Pancreas (tissue), 10 donors: ENCODE measurements at regions not wholly inside any gene's neighbourhood (a gene's known extent, or its start where the extent isn't known, plus 50 kb on each side); places are given as distances from the start of the nearest gene placed in this dataset.
"Not testable (repeated sequence)": the region's sequence is repeated elsewhere in the genome, so short reads cannot be mapped to it uniquely, and the experiment has no call there.

Source experiments
- ATAC-seq, 4 donors: fragments of 200-7000 bp; cut with Tn5 transposase; one replicate each; pipeline versions ENCODE4 v1.8.0 to v1.9.1; 2020; ENCODE audit warnings: mild to moderate bottlenecking in 4 of 4, moderate library complexity in 4 of 4
- DNase-seq, 6 donors: peaks; one replicate each; pipeline ENCODE4 v3.0.0-alpha.2; 2020
- FAIRE-seq: peaks from 2 replicates; lab custom pipeline; 2012; peaks lifted over from hg19 to GRCh38; lab: Jason Lieb, UNC
- H3K27ac ChIP-seq, 4 donors: fragments of 200-600 bp; sonication (generic); 1 replicate in 3 of 4; 2 replicates in 1 of 4; pipeline versions ENCODE4 v1.5.0 to v1.8.0; 2020
- H3K27me3 ChIP-seq, 4 donors: fragments of 200-600 bp; one replicate each; pipeline ENCODE4 v1.8.0; 2021
- H3K36me3 ChIP-seq, 3 donors: fragments of 200-600 bp; sonication (generic) in 1 of 3; one replicate each; pipeline versions ENCODE4 v1.5.0 to v1.8.0; 2020 to 2021
- H3K4me1 ChIP-seq, 3 donors: fragments of 200-600 bp; one replicate each; pipeline ENCODE4 v1.8.0; 2021
- H3K4me3 ChIP-seq, 4 donors: fragments of 200-600 bp; sonication (generic) in 2 of 4; one replicate each; pipeline versions ENCODE4 v1.5.0 to v1.8.0; 2020 to 2021
- H3K9me3 ChIP-seq, 4 donors: fragments of 200-600 bp; one replicate each; pipeline ENCODE4 v1.8.0; 2021
- WGBS, 2 donors: extraction: QIAGEN DNeasy Blood & Tissue Kit; methylation state at CpG; one replicate each; pipeline ENCODE4 v1.1.7; 2013; 5-methylcytosine and 5-hydroxymethylcytosine counted together
- intact Hi-C, 3 donors: fragments of 100-400 bp; cut with DNase I; formaldehyde crosslinking; loops; one replicate each; pipeline versions ENCODE4 v1.11.1 to v1.14.2; 2022
- TF ChIP-seq, protein P1 (sequence below), 4 donors: fragments of 200-600 bp; sonication (generic) in 3 of 4; IDR thresholded peaks; one replicate each; pipeline versions ENCODE4 v1.5.0 to v1.8.0; 2021; ENCODE audit warnings: antibody characterized with exemption in 4 of 4
- donor health status: healthy with polysubstance abuse.
- donor health status: DM: no; HTN: no; CAD: no; lungs with moderate emphysema.
- donor health status: DM: no; HTN: no; CAD: no.
- donor health status: control.
- donor health status: control.
- donor health status: Bipolar disorder and iron deficiency.
- donor health status: DM: yes; HTN: yes; CAD: no.
- donor health status: DM: no; HTN: no; CAD: no.
- donor health status: DM: no; HTN: no; CAD: no.
- donor health status: DM: yes; HTN: yes; CAD: no.

DNA sequence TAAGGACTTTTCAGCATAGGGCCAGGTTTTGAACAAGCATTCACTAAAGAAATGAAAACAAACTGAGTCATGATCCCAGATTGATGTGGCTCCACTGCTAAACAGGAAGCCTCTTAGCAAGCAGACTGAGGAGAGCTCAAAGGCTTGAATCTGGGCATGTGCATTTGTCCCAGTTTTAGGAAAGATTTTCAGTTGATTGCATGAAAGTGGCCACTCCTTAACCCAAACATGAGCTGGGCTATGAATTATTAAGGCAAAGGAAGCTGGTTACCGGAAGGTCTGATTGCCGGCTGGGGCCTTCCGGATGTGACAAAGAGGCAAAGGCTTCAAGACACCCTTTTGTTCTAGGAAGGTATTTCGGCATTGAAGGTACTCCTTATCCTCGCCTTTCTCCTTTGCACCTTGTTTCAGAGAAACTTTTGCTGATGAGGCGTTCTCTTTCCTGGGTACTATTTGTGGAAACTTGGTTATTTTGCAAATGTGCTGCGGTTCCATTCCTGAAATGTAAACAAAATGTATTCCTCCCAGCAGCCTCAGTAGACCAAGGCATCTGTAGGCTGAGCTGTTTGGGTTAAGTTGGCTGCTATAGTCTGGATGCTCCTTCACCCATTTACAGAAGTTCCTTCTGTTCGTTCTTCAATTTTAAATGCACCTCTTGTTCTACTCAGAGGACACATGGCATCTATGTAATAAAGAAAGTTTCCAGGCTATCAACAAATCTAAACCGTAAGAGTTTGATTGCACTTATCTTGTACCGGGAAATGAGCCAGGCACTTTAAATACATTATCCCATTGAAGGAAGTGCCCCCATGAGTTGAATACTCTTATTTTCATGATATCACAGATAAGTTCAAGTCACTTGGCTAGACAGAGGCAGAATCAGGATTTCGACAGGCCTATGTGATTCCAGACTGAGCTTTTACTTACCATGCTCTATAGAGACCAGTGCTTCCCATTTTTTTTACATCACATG lies 115.6 kb upstream of the METAP2 start:
- no peaks in the 10 kb centered on the region for H3K9me3 ChIP-seq
- ATAC-seq: no peak

DNA sequence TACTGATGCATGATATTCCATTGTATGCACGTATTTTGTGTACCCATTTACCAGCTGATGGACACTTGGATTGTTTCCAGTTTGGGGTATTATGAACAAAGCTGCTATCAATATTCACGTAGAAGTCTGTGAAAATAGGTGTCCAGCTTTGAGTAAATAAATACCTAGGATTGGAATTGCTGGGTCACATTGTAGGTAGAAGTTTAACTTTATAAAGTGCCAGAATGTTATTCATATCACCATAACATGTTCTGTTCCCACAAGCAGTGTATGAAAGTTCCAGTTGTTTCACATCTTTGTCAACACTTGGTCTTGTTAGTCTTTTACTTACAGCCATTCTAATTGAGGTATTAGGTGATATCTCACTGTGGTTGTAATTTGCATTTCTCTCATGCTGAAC lies 108.0 kb upstream of the METAP2 start:
- WGBS, 2 donors: 16 to 20% methylated on average over 2 of the region's 2 CpGs
- intact Hi-C loops: no loop called here
- H3K36me3 ChIP-seq: no peaks in the 10 kb centered on the region
- peak in 2 of 4 donors; percentile 69 to 75 for ATAC-seq
- no peak overlapping the region for H3K4me3 ChIP-seq
- TF ChIP-seq, protein P1, sequence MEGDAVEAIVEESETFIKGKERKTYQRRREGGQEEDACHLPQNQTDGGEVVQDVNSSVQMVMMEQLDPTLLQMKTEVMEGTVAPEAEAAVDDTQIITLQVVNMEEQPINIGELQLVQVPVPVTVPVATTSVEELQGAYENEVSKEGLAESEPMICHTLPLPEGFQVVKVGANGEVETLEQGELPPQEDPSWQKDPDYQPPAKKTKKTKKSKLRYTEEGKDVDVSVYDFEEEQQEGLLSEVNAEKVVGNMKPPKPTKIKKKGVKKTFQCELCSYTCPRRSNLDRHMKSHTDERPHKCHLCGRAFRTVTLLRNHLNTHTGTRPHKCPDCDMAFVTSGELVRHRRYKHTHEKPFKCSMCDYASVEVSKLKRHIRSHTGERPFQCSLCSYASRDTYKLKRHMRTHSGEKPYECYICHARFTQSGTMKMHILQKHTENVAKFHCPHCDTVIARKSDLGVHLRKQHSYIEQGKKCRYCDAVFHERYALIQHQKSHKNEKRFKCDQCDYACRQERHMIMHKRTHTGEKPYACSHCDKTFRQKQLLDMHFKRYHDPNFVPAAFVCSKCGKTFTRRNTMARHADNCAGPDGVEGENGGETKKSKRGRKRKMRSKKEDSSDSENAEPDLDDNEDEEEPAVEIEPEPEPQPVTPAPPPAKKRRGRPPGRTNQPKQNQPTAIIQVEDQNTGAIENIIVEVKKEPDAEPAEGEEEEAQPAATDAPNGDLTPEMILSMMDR (IDR thresholded peaks at IDR 0.05): no peak
- H3K9me3 ChIP-seq: no peaks in the 10 kb centered on the region
- no peaks in the 10 kb centered on the region for H3K27me3 ChIP-seq
- H3K4me1 ChIP-seq: no peaks in the 10 kb centered on the region
- FAIRE-seq: no peak
- H3K27ac ChIP-seq: peak overlapping the region in 1 of 4 donors; percentile 32
- no peak for DNase-seq

More for the DNA sequence above, 115.6 kb upstream of the METAP2 start:
- H3K27ac ChIP-seq: no peak overlapping the region
- H3K4me3 ChIP-seq: no peak overlapping the region
- no peaks in the 10 kb centered on the region for H3K36me3 ChIP-seq
- FAIRE-seq: no peak
- TF ChIP-seq, protein P1 (IDR thresholded peaks at IDR 0.05): no peak
- DNase-seq: no peak
- no peaks in the 10 kb centered on the region for H3K4me1 ChIP-seq
- WGBS, 2 donors: 70 to 72% methylated on average over 11 of the region's 11 CpGs
- intact Hi-C loops: no loop called here
- H3K27me3 ChIP-seq: no peaks in the 10 kb centered on the region

DNA sequence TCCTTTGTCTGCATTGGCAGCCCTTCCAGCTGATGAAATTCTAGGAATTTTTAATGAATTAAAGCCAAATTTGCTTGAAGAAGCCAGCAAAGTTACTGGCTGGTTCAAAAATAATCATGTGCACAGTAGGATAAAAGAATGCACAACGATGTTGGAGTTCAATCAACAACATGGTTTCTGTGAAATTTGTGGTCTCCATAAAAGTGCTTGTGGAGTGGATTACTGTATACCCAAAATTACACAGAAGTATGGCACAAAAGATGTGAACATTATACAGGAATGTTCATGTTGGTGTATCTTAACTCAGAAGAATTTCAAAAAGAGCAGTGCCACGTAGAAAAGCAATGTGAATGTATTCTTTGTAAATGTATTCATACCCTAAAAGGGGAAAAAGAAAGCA lies 105.0 kb upstream of the METAP2 start:
- H3K9me3 ChIP-seq: no peaks in the 10 kb centered on the region
- H3K27me3 ChIP-seq: no peaks in the 10 kb centered on the region
- TF ChIP-seq, protein P1 (IDR thresholded peaks at IDR 0.05): no peak
- DNase-seq (no peak), ATAC-seq (no peak), FAIRE-seq (no peak)
- intact Hi-C loops: no loop called here
- WGBS, 2 donors: 71 to 73% methylated on average over 2 of the region's 2 CpGs
- no peaks in the 10 kb centered on the region for H3K36me3 ChIP-seq
- no peak overlapping the region for H3K27ac ChIP-seq
- no peak overlapping the region for H3K4me3 ChIP-seq
- no peaks in the 10 kb centered on the region for H3K4me1 ChIP-seq

DNA sequence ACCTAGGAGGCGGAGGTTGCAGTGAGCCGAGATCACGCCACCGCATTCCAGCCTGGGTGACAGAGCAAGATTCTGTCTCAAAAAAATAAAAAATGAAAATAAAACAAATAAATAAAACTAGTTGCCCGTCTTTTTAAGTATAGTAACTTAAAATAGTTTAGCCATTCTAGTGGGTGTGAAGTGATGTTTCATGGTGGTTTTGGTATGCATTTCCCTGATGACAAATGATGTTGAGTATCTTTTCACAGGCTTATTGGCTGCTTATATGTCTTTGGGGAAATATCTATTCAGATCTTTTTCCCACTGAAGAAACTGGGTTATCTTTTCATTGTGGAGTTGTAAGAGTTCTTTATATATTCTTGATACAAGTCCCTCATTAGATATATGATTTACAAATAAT lies 102.4 kb upstream of the METAP2 start:
- H3K27me3 ChIP-seq: no peaks in the 10 kb centered on the region
- no peaks in the 10 kb centered on the region for H3K4me1 ChIP-seq
- no peak for FAIRE-seq
- TF ChIP-seq, protein P1 (IDR thresholded peaks at IDR 0.05): no peak
- H3K27ac ChIP-seq: no peak overlapping the region
- no peak overlapping the region for H3K4me3 ChIP-seq
- 87 to 94% methylated on average over 5 of the region's 5 CpGs for WGBS, 2 donors
- intact Hi-C loops: no loop called here
- no peaks in the 10 kb centered on the region for H3K9me3 ChIP-seq
- H3K36me3 ChIP-seq: no peaks in the 10 kb centered on the region
- DNase-seq: no peak
- no peak for ATAC-seq

DNA sequence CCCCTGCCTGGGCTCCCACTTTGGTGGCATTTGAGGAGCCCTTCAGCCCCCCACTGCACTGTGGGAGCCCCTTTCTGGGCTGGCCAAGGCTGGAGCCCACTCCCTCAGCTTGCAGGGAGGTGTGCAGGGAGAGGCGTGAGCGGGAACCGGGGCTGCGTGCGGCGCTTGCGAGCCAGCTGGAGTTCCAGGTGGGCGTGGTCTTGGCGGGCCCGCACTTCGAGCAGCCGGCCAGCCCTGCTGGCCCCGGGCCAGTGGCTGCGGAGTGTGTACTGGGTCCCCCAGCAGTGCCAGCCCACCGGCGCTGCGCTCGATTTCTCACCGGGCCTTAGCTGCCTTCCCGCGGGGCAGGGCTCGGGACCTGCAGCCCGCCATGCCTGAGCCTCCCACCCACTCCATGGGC lies 94.5 kb upstream of the METAP2 start:
- H3K4me1 ChIP-seq, intact Hi-C loops, H3K36me3 ChIP-seq, ATAC-seq, H3K27ac ChIP-seq, H3K9me3 ChIP-seq, FAIRE-seq, DNase-seq, H3K4me3 ChIP-seq, H3K27me3 ChIP-seq: not testable (repeated sequence)
- 73 to 90% methylated on average over 12 to 18 of the region's 23 CpGs for WGBS, 2 donors

DNA sequence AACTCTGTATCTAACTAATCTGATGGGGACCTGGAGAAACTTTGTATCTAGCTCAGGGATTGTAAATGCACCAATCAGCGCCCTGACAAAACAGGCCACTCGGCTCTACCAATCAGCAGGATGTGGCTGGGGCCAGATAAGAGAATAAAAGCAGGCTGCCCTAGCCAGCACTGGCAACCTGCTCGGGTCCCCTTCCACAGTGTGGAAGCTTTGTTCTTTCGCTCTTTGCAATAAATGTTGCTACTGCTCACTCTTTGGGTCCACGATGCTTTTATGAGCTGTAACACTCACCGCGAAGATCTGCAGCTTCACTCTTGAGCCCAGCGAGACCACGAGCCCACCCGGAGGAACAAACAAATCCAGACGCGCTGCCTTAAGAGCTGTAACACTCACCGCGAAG lies 93.6 kb upstream of the METAP2 start:
- 91 to 95% methylated on average over 14 of the region's 14 CpGs for WGBS, 2 donors
- not testable (repeated sequence) for FAIRE-seq

More for the DNA sequence above, 93.6 kb upstream of the METAP2 start:
- H3K4me3 ChIP-seq, H3K27me3 ChIP-seq, H3K36me3 ChIP-seq, DNase-seq, ATAC-seq, intact Hi-C loops, H3K9me3 ChIP-seq, H3K4me1 ChIP-seq, H3K27ac ChIP-seq: not testable (repeated sequence)
